Forelimb muscle (tissue), 1 donor: ENCODE measurements at regions not wholly inside any gene's neighbourhood (a gene's known extent, or its start where the extent isn't known, plus 50 kb on each side); places are given as distances from the start of the nearest gene placed in this dataset.
"Not testable (repeated sequence)": the region's sequence is repeated elsewhere in the genome, so short reads cannot be mapped to it uniquely, and the experiment has no call there.

ENCODE experiments used
- DNase-seq: peaks from one replicate; pipeline ENCODE4 v3.0.0-alpha.2; 2013; ENCODE audit warnings: low read depth

DNA sequence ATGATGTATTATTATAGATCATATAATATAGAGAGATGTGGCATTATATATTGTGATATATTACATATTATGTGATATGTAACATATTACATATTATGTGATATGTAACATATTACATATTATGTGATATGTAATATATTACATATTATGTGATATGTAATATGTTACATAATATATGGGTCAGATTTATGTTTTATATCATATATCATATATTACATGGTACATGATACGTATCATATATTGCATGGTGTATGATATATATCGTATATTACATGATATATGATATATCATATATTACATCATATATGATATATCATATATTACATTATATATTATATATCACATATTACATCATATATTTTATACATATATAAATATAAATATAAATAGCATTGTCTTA lies 164.1 kb upstream of the NEBL start:
- DNase-seq, result no peak

DNA sequence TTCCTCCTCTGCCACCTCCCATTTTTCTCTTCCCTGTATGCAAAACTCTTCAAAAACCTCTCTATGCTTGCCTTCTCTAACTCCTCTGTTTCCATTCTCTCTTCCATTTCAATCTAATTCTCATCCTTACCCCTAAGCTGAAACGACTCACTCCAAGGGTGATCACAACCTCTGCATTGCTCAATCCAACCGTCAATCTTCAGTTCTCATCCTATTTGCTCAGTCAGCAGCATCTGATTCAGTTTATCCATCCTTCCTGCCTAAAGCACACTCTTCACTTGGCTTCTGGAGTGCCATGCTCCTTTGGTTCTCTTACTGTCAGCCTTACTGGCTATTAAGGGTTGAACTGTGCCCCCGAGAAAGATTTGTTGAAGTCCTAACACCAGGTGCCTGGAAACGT lies 163.5 kb upstream of the NEBL start:
- no peak for DNase-seq

DNA sequence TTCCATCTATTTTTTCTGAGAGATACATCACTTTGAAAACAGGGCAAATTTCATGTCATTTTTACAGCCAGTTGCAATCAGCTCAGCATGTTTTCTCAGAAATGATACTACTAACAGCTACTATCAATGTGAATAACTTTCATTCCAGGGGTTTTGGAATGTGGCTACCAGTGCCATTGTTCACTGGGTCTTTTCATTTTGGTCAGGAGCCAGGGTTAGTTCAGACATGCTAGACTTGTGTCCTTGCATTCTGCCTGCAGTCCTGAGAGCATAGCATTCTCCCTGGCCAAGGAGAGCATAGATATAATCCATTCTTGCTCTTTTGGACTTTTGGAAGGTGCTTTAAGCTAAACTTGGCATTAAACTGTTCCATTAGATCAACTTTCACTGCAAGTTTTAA lies 160.9 kb upstream of the NEBL start:
- DNase-seq, result no peak

DNA sequence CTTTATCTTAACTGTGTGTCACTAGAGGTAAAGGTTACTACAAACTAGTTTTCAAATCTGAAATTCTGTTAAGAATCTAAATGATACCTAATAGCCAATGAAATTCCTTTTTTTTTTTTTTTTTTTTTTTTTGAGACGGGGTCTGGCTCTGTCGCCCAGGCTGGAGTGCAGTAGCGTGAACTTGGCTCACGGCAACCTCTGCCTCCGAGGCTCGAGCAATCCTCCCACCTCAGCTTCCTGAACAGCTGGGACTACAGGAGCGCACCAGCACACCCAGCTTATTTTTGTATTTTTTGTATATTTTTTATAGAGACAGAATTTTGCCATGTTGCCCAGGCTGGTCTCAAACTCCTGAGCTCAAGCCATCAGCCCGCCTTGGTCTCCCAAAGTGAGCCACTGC lies 160.3 kb upstream of the NEBL start:
- no peak for DNase-seq

DNA sequence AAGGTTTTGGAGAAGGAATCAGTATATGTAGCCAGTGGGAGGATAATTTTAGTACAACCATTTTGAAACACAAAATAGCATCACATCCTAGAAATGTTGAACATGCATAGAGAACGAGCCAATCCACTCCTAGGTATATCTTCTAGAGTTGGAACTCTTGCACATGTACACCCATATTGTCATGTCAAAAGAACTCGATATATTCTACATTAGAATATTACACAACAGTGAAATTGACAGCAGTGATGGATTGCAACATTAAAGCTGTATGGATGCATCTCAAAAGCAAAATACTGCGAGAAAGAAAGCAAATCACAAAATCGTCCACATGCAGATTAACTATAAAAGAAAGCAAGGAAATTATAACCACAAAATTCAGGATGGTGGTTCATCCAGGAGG lies 159.3 kb upstream of the NEBL start:
- DNase-seq, result no peak

DNA sequence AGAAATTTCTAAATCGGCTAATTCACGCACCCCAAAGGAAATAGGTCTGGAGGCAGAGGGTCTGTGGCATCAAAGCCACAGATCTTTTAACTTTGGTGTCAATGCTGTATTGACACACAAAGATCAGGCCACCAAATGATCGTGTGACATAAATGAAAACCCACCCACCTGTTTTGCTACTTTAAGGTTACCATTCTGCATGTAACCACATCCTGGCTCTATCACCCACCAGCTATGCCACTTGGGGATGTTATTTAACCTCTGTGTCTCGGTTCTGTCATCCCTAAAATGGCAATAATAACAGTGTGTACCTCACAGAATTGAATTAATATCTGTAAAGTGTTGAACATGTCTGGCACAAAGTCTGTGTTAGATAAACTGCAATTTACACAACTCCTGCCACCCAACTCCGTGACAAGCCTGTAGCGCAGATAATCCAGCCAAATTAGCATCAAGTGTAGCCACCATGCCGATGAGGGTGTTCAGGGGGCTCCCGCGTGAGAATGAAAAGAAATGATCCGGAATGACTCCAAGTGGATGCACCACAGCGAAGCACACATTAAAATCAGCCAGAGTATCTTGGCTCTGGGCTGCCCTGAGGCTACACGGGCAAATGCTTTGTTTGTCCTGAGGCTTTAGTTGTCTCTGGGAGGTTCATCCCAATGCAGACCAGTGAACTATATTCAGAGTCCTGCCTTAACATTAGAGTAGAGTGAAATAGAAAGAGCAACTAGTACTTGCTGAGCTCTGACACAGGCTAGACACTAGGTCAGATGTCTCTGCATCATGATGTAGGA lies 158.4 kb upstream of the NEBL start:
- DNase-seq, result no peak

DNA sequence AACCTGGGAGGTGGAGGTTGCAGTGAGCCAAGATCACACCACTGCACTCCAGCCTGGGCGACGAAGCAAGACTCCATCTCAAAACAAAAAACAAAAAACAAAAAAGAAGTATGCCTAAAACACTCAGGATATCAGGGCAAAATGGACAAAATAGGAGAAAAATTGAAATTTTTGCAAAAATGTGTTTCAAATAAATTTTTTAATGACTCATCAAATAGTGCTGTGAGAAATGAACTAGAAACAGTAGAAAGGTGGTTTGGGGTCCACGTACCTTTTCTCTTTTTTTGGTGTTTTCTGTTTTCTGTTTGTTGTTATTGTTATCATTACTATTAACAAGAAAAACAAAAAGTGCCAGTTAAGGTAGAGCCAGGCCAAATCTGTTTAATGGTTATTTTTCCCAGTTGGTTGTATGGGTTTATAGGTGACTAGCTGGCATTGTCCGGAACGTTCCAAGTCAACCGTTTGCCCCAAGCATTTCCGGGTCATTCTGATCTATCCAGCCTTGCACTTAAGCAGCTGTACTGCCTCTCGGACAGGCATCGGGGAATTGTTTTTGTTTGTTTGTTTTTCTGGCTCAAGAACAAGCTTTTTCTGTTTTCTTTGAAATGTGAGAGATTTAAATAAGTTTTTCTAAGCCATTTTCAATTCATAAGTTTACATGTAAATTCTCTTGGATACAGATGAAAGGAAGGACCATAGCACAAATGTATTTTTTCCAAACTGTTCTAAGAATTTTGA lies 157.0 kb upstream of the NEBL start:
- no peak for DNase-seq

DNA sequence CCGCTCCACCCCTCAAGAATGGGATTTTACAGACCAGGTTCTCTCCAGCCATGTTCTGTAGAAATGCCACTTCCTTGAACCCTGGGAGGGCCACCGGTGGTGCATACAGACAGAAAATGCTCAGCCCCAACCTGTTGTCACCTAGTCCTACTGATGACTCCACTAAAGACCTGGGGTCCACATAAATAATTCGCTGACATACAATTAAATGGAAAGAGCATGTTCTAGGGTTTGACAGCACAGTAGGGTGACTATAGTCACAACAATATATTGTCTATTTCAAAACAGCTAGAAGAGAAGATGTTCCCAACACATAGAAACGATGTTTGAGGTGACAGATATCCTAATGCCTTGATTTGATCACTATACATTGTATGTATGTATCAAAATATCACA lies 155.6 kb upstream of the NEBL start:
- DNase-seq, result no peak

DNA sequence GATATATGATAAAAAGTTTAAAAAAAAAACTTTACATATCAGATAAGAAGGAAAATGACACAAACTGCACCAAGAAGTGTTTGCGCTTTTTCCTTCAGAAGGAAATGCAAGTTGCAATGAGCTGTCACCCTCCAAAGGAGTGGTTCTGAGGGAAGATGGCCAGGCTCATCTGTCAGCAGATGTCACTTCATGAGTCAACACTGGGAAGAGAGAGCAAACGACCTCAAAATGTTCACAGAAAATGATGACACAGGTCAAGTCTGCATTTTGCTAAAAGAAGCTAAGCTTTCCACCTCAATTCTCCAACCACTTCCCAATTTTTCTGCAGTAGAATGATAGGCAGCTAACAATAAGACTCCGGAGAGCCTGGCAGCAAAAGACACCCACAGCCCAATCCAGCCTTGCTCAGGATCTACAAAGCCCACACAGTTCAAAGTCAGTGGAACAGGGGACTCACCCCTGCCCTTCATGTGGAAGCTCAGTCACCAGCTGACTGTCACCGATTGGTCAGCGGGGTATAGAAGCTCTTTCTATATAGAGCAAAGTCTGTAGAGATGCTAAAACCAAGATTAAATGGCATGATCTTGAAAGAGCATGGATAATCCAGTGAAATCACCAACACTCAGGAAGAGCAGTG lies 155.1 kb upstream of the NEBL start:
- no peak for DNase-seq

DNA sequence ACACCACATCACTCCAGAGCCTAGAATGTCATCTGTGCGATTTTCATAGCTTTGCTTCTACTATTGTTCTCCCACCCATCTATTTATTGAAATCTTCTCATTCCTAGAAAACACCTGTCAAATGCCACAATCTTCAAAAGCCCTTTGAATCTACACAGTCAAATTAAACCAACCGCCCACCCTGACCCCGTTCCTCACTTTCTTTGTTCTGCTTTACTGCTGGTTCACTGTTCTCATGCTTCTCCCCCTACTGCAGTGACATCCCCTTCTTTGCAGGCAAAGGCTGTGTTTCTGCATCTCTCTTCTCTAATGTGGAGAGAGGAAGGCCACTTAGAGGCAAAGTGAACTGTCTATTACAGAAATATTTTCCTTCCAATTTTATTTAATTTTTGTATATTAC lies 152.4 kb upstream of the NEBL start:
- no peak for DNase-seq

DNA sequence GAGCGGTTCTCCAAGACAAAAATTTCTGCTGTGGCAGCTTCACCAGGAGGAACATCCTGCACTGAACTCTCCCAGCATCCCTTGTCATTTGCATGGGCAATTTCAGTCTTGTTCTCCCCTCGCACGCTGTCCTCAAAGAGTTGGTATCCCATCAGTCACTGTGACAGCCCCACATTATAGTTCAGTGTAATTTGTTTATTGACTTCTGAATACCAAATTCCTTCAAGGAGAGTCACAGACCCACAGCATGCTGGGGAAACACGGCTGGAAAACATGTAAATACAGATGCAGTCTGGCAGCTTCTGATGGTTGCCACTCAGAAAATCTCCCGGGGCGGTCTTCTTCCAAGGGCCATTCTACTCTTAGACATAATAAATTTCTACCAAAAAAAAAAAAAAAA lies 151.0 kb upstream of the NEBL start:
- no peak for DNase-seq

DNA sequence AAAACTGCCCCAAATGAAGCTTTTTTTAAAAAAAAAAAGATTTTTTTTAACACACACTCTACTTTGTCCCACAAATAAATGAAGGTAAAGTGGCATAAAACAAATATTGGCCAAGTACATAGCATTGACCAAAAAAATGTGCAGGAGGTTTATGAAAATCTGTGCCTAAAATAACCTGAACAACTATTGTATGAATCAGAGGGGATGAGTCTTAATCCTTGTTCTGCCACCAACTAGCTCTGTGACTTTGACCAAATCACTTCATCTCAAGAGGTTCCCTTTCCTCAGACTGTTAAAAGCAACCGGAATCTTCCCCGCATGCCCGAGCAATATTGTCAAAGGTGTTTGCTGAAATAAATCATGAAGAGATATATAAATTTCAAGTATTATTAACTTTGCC lies 150.4 kb upstream of the NEBL start:
- DNase-seq, result no peak

DNA sequence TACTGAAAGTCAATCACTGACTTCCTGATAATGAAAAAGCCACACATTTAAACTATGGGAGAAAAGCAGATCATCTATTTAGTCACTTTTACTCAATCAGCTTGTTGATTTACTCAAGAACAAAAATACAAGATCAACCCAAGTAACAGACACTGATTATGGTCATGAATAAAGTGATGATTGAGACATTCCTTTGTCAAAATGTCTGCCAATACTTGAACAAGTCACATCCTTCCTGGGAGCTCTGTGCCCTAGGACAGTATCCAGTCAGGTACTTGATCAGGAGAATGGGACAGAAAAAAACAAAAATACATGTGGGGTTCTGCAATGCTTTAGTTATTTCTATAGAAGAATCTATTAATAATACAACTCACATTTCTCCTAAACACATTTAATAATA lies 150.0 kb upstream of the NEBL start:
- DNase-seq, result no peak

DNA sequence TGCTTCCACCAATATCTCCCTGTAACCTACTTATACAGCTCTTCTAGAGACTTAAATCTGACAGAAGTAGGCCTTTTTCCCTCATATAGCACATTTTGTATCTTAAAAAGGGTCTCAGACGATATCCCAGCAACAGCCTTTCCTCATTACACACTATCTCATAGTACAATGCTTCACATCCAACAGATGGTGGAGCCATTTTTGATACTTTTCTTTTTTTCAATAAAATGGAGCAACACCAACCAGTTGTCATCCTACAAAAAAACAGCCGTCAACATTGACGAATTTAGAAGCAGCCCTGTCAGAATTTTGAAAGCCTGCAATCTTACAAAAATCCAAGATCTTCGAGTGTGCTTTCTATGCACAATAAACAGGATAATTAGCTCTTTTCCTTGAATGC lies 145.9 kb upstream of the NEBL start:
- DNase-seq, result no peak

DNA sequence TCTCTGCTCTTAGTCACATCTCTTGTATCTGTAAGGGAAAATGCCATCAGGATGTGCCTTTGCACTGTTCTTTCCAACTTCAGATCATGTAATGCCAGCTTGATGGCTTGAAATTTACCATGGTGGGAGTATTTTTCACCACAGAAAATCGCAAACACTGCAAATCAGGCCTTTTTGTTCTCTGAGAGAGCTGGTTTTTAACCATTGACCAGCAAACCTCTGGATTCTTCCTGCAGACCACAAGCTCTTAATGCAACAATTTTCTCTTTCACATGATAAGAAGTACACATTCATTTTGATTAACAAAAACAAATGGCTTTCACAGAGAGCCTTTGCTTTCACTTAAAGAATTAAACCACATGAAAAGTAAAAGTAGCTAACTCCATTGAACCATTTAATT lies 145.4 kb upstream of the NEBL start:
- no peak for DNase-seq

DNA sequence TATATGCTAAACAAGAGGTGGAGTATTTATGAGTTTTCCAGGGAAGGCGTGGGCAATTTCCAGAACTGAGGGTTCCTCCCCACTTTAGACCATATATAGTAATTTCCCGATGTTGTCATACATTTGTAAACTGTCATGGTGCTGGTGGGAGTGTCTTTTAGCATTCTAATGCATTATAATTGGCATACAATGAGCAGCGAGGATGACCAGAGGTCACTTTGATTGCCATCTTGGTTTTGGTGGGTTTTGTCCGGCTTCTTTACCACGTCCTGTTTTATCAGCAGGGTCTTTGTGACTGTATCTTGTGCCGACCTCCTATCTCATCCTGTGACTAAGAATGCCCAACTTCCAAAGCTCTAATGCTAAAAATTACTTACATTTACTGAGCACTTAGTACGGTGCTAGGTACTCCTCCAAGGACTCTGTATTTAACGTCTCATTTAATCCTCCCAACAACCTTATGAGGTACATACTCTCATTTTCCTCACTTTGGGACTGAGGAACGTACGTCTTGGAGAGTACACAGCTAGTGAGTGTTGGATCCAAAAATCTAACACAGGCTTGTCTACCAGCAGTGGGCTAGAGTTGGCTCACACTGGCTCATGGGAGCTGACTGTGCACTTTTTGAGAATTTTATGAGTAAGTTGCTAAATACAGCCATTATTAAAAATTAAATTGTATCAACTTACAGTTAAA lies 144.8 kb upstream of the NEBL start:
- DNase-seq, result no peak

DNA sequence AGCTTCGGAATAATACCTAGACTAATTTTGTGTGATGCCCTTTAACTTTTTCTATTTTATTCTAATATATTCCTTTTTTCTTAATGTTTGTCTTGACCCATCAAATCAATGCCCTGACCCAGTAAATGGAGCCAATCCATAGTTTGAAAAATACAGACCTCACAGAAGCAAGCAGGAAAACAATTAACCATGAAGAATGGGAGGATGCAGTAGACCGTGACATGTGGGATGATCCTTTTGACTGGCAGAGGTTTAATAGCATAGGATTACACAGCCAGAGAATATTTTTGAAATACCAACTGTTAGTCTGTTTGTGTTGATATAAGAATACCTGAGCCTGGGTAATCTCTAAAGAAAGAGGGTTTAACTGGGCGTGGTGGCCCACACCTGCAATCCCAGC lies 142.6 kb upstream of the NEBL start:
- no peak for DNase-seq

DNA sequence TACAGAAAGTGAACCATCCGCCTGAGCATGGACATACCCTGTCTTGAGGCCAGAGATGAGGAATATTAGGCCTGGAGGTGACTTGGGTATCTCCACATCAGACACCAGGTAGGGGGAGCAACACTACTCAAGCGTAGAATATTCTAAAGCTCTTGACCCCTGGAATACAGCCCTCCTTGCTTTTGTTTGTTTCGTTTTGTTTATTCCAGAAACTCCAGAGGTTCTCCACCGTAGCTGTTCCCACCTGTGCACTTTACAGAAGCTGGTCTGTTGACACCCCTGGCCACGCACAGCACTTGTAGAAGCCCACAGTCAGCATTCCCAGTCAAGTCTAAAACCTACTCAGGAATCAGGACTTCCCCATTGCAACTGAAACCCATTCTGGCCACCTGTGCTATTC lies 139.6 kb upstream of the NEBL start:
- DNase-seq, result no peak

DNA sequence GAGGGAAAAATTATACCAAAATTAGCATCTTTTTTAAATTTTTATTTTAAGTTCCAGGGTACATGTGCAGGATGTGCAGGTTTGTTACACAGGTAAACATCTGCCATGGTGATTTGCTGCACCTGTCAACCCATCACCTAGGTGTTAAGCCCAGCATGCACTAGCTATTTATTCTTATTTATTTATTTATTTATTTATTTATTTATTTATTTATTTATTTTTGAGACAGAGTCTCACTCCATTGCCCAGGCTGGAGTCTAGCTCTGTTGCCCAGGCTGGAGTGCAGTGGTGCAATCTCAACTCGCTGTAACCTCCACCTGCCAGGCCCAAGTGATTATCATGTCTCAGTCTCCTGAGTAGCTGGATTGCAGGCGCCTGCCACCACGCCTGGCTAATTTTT lies 137.7 kb upstream of the NEBL start:
- not testable (repeated sequence) for DNase-seq

DNA sequence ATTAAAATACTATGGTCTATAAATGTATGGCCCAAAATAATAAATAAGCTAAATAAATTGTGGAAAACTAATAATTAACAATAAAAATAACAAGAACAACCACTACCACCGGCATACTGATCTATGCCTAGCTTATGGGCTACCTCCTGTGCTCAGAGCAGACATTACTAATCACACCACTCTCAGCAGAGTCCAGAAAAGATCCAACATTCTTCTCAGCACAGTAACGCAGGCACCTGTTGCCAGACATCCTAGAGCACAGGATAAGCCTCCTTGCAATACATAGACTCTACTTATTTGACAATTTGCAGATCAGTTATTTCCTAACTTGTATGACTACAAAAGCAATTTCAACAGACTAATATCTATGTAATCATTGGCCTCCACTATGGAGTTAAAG lies 137.1 kb upstream of the NEBL start:
- DNase-seq, result no peak

DNA sequence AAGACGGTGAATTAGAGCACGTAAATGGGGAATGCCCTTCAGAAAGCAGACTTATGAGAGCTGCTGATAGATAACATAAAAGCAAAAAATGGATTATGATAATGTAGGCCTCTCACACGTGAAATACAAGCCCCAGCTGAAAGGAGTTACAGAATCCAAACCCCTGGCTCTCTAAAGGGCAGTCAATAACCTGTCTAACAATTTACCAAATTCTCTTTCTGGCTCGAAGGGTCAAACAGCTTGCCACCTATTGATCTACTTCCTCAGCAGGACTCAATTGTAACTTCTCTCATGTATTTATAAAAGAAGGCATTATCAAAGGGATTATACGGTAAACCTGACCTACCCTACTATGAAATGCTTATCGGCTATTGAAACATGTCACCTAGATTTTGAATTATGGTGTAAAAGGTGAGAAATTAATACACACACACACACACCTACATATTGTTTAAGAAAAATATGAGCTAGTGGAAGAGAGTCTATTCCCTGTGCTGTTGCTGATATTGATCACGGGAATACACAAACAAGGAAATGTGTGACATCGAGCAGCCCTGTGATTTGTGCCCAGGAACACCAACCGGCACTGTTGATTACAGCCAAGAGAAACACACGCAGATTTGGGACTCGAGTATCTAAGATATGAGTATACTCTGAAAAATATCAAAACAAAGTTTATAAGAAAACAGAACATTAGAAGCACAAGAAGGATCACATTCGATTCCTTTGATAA lies 135.6 kb upstream of the NEBL start:
- DNase-seq, result no peak
